GM19372 (cell line): ENCODE measurements at regions not wholly inside any gene's neighbourhood (a gene's known extent, or its start where the extent isn't known, plus 50 kb on each side); places are given as distances from the start of the nearest gene placed in this dataset.
"Not testable (repeated sequence)": the region's sequence is repeated elsewhere in the genome, so short reads cannot be mapped to it uniquely, and the experiment has no call there.

Source experiments
- ATAC-seq: cut with Tn5 transposase; IDR thresholded peaks from one replicate; pipeline ENCODE4 v1.9.1; 2021; ENCODE audit warnings: mild to moderate bottlenecking, low read depth, moderate library complexity; ENCODE audit not compliant: unreplicated experiment

GRCh38 chr4:127249767-127250108, 383.0 kb upstream of the INTU start:
- no peak for ATAC-seq

GRCh38 chr4:127250577-127250976, 382.2 kb upstream of the INTU start:
- no peak for ATAC-seq

GRCh38 chr4:127251423-127251822, 381.3 kb upstream of the INTU start:
- no peak for ATAC-seq

GRCh38 chr4:127256500-127256899, 376.3 kb upstream of the INTU start:
- no peak for ATAC-seq

- no peak for ATAC-seq
These were observed 371.3 kb upstream of the INTU start for GRCh38 chr4:127261476-127261875.

- no peak for ATAC-seq
These were observed 364.4 kb upstream of the INTU start for GRCh38 chr4:127268367-127268766.

GRCh38 chr4:127277023-127277422, 355.7 kb upstream of the INTU start:
- not testable (repeated sequence) for ATAC-seq

- no peak for ATAC-seq
These were observed 348.5 kb upstream of the INTU start for GRCh38 chr4:127284236-127284635.

GRCh38 chr4:127291316-127291715, 341.4 kb upstream of the INTU start:
- ATAC-seq: no peak

GRCh38 chr4:127293496-127293895, 339.3 kb upstream of the INTU start:
- no peak for ATAC-seq

- ATAC-seq: no peak
These were observed 328.4 kb upstream of the INTU start for GRCh38 chr4:127304356-127304755.

- ATAC-seq: no peak
These were observed 324.8 kb upstream of the INTU start for GRCh38 chr4:127307996-127308395.

GRCh38 chr4:127309369-127310102, 323.2 kb upstream of the INTU start:
- no peak for ATAC-seq

- no peak for ATAC-seq
These were observed 321.4 kb upstream of the INTU start for GRCh38 chr4:127311371-127311770.

- ATAC-seq: no peak
These were observed 320.8 kb upstream of the INTU start for GRCh38 chr4:127311924-127312323.

- no peak for ATAC-seq
These were observed 319.0 kb upstream of the INTU start for GRCh38 chr4:127313767-127314166.

GRCh38 chr4:127327491-127327890, 305.3 kb upstream of the INTU start:
- no peak for ATAC-seq

- ATAC-seq: no peak
These were observed 297.6 kb upstream of the INTU start for GRCh38 chr4:127335073-127335620.

- no peak for ATAC-seq
These were observed 297.0 kb upstream of the INTU start for GRCh38 chr4:127335732-127336131.

GRCh38 chr4:127343123-127343522, 289.6 kb upstream of the INTU start:
- ATAC-seq: not testable (repeated sequence)

- ATAC-seq: no peak
These were observed 288.7 kb upstream of the INTU start for GRCh38 chr4:127344071-127344470.

- ATAC-seq: no peak
These were observed 284.8 kb upstream of the INTU start for GRCh38 chr4:127347936-127348335.
